K562 (cell line): ENCODE measurements at regions not wholly inside any gene's neighbourhood (a gene's known extent, or its start where the extent isn't known, plus 50 kb on each side); places are given as distances from the start of the nearest gene placed in this dataset.

Source experiments
- ARID1B ChIP-seq: fragments of 450-650 bp; IDR thresholded peaks from 2 replicates; pipeline ENCODE4 v1.6.1; 2016; ENCODE audit warnings: antibody characterized with exemption, mild to moderate bottlenecking, inconsistent platforms
- ATF7 ChIP-seq: fragments of 450-650 bp; IDR thresholded peaks from 2 replicates; pipeline ENCODE4 v1.7.1; 2014; ENCODE audit warnings: mild to moderate bottlenecking, moderate library complexity
- BACH1 ChIP-seq: fragments of 200-800 bp; sonication (Bioruptor generic); IDR thresholded peaks from 2 replicates; pipeline ENCODE4 v1.6.1; 2016; ENCODE audit warnings: missing genetic modification characterization, missing compliant biosample characterization
- CREB1 ChIP-seq, 2 experiments: sonication (generic) in 1 of 2; formaldehyde crosslinking in 1 of 2; IDR thresholded peaks; 2 replicates each; pipeline versions ENCODE4 v1.6.1 to v1.8.0; 2012 to 2022; ENCODE audit warnings: inconsistent platforms in 1 of 2, mild to moderate bottlenecking in 1 of 2, missing genetic modification reagents in 1 of 2, moderate library complexity in 1 of 2
- CXXC5 ChIP-seq: fragments of 250-450 bp; sonication (Bioruptor Pico); IDR thresholded peaks from 2 replicates; pipeline ENCODE4 v1.8.0; 2022; ENCODE audit warnings: inconsistent platforms, mild to moderate bottlenecking, moderate library complexity
- EHMT2 ChIP-seq: fragments of 450-650 bp; IDR thresholded peaks from 2 replicates; pipeline ENCODE4 v1.6.1; 2018; ENCODE audit warnings: antibody characterized with exemption
- EZH2 ChIP-seq: IDR thresholded peaks from 2 replicates; pipeline ENCODE4 v1.6.1; 2012; ENCODE audit warnings: low read depth, mild to moderate bottlenecking, inconsistent platforms, low read length, borderline replicate concordance
- HNRNPL ChIP-seq: fragments of 200-400 bp; formaldehyde crosslinking; IDR thresholded peaks from 2 replicates; pipeline ENCODE4 v1.6.1; 2017; ENCODE audit warnings: low read depth, mild to moderate bottlenecking, low read length
- IFI16 ChIP-seq: fragments of 250-450 bp; sonication (Bioruptor Pico); IDR thresholded peaks from 2 replicates; pipeline ENCODE4 v2.1.2; 2022; ENCODE audit warnings: mild to moderate bottlenecking, inconsistent platforms
- MAFF ChIP-seq: IDR thresholded peaks from 2 replicates; pipeline ENCODE4 v1.6.1; 2012; ENCODE audit warnings: low read length, improper control_type of control experiment
- NFE2 ChIP-seq: IDR thresholded peaks from 2 replicates; pipeline ENCODE4 v1.6.1; 2014; ENCODE audit warnings: antibody characterized with exemption, low read depth
- PRMT5 ChIP-seq: sonication (generic); formaldehyde crosslinking; IDR thresholded peaks from 2 replicates; pipeline ENCODE4 v1.5.0; 2020; ENCODE audit warnings: missing genetic modification reagents
- SRF ChIP-seq, 2 experiments: fragments of 250-450, 450-650 bp in 1 of 2; sonication (Bioruptor Pico) in 1 of 2; sonication (generic) in 1 of 2; formaldehyde crosslinking; IDR thresholded peaks; 2 replicates each; pipeline versions ENCODE4 v1.5.0 to v1.5.1; 2020 to 2022; ENCODE audit warnings: mild to moderate bottlenecking in 1 of 2, missing genetic modification reagents in 1 of 2
- TGIF2 ChIP-seq: sonication (generic); formaldehyde crosslinking; IDR thresholded peaks from 2 replicates; pipeline ENCODE4 v1.8.1; 2022; ENCODE audit warnings: mild to moderate bottlenecking, missing genetic modification reagents, moderate library complexity
- TRIM28 ChIP-seq: fragments of 450-650 bp; IDR thresholded peaks from 2 replicates; pipeline ENCODE4 v1.6.1; 2017
- TF ChIP-seq, protein P1 (sequence below): IDR thresholded peaks from 3 replicates; pipeline ENCODE4 v1.6.1; 2011; ENCODE audit warnings: borderline replicate concordance, mild to moderate bottlenecking, moderate library complexity; ENCODE audit not compliant: insufficient read length; ENCODE audit errors: extremely low read depth
- TF ChIP-seq, protein P2 (sequence below): fragments of 450-650 bp; IDR thresholded peaks from 2 replicates; pipeline ENCODE4 v1.6.1; 2018; ENCODE audit warnings: mild to moderate bottlenecking, low read depth; ENCODE audit not compliant: partially characterized antibody
- TF ChIP-seq, protein P3 (sequence below): sonication (generic); formaldehyde crosslinking; IDR thresholded peaks from 2 replicates; pipeline ENCODE4 v1.8.1; 2022; ENCODE audit warnings: missing genetic modification reagents
- TF ChIP-seq, protein P4 (sequence below): fragments of 450-650 bp; IDR thresholded peaks from 2 replicates; pipeline ENCODE4 v1.7.0; 2016; ENCODE audit warnings: borderline replicate concordance

DNA sequence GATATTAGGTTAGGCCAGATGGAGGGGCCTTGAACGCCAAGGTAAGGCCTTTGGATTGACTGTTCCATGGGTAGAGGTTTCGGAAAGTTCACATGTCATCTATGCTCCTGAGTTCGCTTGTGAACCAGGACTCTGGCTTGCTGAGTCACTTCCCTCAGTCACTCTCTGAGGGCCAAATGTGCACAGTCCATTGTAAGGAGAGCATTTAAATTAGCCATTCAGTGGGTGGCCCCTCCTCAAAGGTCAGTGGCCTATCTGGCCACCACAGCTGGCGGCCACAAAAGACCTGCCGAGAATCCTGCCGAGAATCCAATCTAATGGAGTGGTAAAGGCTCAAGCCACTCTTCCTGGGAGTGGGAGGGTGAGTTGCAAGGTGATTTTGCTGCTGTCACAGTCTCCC, 58.9 kb upstream of the ARAP3 start (continued):
- TF ChIP-seq, protein P1, sequence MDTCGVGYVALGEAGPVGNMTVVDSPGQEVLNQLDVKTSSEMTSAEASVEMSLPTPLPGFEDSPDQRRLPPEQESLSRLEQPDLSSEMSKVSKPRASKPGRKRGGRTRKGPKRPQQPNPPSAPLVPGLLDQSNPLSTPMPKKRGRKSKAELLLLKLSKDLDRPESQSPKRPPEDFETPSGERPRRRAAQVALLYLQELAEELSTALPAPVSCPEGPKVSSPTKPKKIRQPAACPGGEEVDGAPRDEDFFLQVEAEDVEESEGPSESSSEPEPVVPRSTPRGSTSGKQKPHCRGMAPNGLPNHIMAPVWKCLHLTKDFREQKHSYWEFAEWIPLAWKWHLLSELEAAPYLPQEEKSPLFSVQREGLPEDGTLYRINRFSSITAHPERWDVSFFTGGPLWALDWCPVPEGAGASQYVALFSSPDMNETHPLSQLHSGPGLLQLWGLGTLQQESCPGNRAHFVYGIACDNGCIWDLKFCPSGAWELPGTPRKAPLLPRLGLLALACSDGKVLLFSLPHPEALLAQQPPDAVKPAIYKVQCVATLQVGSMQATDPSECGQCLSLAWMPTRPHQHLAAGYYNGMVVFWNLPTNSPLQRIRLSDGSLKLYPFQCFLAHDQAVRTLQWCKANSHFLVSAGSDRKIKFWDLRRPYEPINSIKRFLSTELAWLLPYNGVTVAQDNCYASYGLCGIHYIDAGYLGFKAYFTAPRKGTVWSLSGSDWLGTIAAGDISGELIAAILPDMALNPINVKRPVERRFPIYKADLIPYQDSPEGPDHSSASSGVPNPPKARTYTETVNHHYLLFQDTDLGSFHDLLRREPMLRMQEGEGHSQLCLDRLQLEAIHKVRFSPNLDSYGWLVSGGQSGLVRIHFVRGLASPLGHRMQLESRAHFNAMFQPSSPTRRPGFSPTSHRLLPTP, result no peak
- TF ChIP-seq CXXC5 (CRISPR knock-in tag), result no peak
- TF ChIP-seq IFI16, result no peak
- TF ChIP-seq MAFF, result peak; percentile 25; the same call in 1 of the 2 replicates
- no peak for TF ChIP-seq EZH2
- TF ChIP-seq, protein P2, sequence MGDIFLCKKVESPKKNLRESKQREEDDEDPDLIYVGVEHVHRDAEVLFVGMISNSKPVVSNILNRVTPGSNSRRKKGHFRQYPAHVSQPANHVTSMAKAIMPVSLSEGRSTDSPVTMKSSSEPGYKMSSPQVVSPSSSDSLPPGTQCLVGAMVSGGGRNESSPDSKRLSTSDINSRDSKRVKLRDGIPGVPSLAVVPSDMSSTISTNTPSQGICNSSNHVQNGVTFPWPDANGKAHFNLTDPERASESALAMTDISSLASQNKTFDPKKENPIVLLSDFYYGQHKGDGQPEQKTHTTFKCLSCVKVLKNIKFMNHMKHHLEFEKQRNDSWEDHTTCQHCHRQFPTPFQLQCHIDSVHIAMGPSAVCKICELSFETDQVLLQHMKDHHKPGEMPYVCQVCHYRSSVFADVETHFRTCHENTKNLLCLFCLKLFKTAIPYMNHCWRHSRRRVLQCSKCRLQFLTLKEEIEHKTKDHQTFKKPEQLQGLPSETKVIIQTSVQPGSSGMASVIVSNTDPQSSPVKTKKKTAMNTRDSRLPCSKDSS, result no peak
- TF ChIP-seq HNRNPL, result no peak
- peak; percentile 89 for TF ChIP-seq NFE2
- no peak for TF ChIP-seq CREB1 (IDR thresholded peaks at IDR 0.05)
- no peak for TF ChIP-seq CREB1 (CRISPR knock-in tag; IDR thresholded peaks at IDR 0.05)
- peak; percentile 62 for TF ChIP-seq ARID1B
- no peak for TF ChIP-seq TGIF2 (CRISPR knock-in tag)
- peak; percentile 20; the same call in 1 of the 2 replicates for TF ChIP-seq ATF7
- no peak for TF ChIP-seq PRMT5
- peak; percentile 31; the same call in 1 of the 2 replicates for TF ChIP-seq BACH1 (tag)
- peak; percentile 72; the same call in 1 of the 2 replicates for TF ChIP-seq EHMT2
- TF ChIP-seq, protein P3, sequence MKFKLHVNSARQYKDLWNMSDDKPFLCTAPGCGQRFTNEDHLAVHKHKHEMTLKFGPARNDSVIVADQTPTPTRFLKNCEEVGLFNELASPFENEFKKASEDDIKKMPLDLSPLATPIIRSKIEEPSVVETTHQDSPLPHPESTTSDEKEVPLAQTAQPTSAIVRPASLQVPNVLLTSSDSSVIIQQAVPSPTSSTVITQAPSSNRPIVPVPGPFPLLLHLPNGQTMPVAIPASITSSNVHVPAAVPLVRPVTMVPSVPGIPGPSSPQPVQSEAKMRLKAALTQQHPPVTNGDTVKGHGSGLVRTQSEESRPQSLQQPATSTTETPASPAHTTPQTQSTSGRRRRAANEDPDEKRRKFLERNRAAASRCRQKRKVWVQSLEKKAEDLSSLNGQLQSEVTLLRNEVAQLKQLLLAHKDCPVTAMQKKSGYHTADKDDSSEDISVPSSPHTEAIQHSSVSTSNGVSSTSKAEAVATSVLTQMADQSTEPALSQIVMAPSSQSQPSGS (CRISPR knock-in tag), result no peak
- no peak for TF ChIP-seq TRIM28
- TF ChIP-seq, protein P4, sequence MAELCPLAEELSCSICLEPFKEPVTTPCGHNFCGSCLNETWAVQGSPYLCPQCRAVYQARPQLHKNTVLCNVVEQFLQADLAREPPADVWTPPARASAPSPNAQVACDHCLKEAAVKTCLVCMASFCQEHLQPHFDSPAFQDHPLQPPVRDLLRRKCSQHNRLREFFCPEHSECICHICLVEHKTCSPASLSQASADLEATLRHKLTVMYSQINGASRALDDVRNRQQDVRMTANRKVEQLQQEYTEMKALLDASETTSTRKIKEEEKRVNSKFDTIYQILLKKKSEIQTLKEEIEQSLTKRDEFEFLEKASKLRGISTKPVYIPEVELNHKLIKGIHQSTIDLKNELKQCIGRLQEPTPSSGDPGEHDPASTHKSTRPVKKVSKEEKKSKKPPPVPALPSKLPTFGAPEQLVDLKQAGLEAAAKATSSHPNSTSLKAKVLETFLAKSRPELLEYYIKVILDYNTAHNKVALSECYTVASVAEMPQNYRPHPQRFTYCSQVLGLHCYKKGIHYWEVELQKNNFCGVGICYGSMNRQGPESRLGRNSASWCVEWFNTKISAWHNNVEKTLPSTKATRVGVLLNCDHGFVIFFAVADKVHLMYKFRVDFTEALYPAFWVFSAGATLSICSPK, result no peak
- no peak for TF ChIP-seq SRF (CRISPR knock-in tag; IDR thresholded peaks at IDR 0.05)
